GM21576 (cell line): ENCODE measurements at regions not wholly inside any gene's neighbourhood (a gene's known extent, or its start where the extent isn't known, plus 50 kb on each side); places are given as distances from the start of the nearest gene placed in this dataset.
"Not testable (repeated sequence)": the region's sequence is repeated elsewhere in the genome, so short reads cannot be mapped to it uniquely, and the experiment has no call there.

Source experiments
- ATAC-seq: cut with Tn5 transposase; IDR thresholded peaks from one replicate; pipeline ENCODE4 v1.9.1; 2021; ENCODE audit warnings: mild to moderate bottlenecking, moderate library complexity; ENCODE audit not compliant: unreplicated experiment

- ATAC-seq, result no peak
Observed at GRCh38 chr2:142827170-142827569, 50.3 kb upstream of the KYNU start.

- no peak for ATAC-seq
Observed at GRCh38 chr2:142825861-142826260, 51.6 kb upstream of the KYNU start.

- no peak for ATAC-seq
Observed at GRCh38 chr2:142824756-142825155, 52.7 kb upstream of the KYNU start.

- ATAC-seq, result no peak
Observed at GRCh38 chr2:142822190-142822589, 55.3 kb upstream of the KYNU start.

GRCh38 chr2:142819411-142819810, 58.1 kb upstream of the KYNU start:
- no peak for ATAC-seq

- no peak for ATAC-seq
Observed at GRCh38 chr2:142815375-142815774, 62.1 kb upstream of the KYNU start.

GRCh38 chr2:142813830-142814829, 63.3 kb upstream of the KYNU start:
- ATAC-seq, result no peak

GRCh38 chr2:142811644-142812043, 65.8 kb upstream of the KYNU start:
- not testable (repeated sequence) for ATAC-seq

GRCh38 chr2:142805244-142805643, 72.2 kb upstream of the KYNU start:
- no peak for ATAC-seq

GRCh38 chr2:142803158-142803557, 74.3 kb upstream of the KYNU start:
- no peak for ATAC-seq

- no peak for ATAC-seq
Observed at GRCh38 chr2:142796588-142796987, 80.9 kb upstream of the KYNU start.

- no peak for ATAC-seq
Observed at GRCh38 chr2:142796161-142796560, 81.3 kb upstream of the KYNU start.

GRCh38 chr2:142794850-142795249, 82.6 kb upstream of the KYNU start:
- ATAC-seq, result no peak

GRCh38 chr2:142792328-142792727, 85.1 kb upstream of the KYNU start:
- not testable (repeated sequence) for ATAC-seq

GRCh38 chr2:142791335-142791734, 86.1 kb upstream of the KYNU start:
- ATAC-seq, result no peak

- no peak for ATAC-seq
Observed at GRCh38 chr2:142786918-142787702, 90.4 kb upstream of the KYNU start.

- no peak for ATAC-seq
Observed at GRCh38 chr2:142782942-142783443, 94.5 kb upstream of the KYNU start.

- no peak for ATAC-seq
Observed at GRCh38 chr2:142781146-142781545, 96.3 kb upstream of the KYNU start.

- no peak for ATAC-seq
Observed at GRCh38 chr2:142778289-142778688, 99.2 kb upstream of the KYNU start.

GRCh38 chr2:142777742-142778141, 99.7 kb upstream of the KYNU start:
- no peak for ATAC-seq

GRCh38 chr2:142769761-142770160, 107.7 kb upstream of the KYNU start:
- no peak for ATAC-seq

GRCh38 chr2:142767847-142768246, 109.6 kb upstream of the KYNU start:
- ATAC-seq, result no peak
